ENCODE measurements at regions not wholly inside any gene's neighbourhood (a gene's known extent, or its start where the extent isn't known, plus 50 kb on each side); places are given as distances from the start of the nearest gene placed in this dataset.
"Not testable (repeated sequence)": the region's sequence is repeated elsewhere in the genome, so short reads cannot be mapped to it uniquely, and the experiment has no call there.

DNA sequence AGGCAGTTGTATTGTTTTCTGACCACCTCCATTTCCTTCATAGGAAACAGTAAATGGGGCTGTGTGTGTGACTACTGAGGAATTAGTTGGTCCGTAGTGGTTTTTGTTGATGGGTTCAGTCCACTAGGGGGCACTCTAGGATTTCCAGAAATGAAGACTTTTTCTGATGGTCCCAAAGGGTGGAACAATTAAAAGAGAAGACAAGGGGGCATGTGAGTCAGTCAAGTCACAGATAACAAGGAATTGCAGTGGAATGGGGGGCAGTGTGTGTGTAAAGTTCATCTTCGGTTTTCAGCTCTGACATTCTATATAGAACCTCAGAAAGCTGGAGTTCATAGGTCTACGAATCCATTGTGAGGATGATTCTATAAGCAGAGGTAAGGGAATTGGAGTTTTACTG lies 186.6 kb upstream of the OR4E1 start:
- no peak overlapping the region for H3K27ac ChIP-seq
- H3K27me3 ChIP-seq: no peaks in the 10 kb centered on the region
- TF ChIP-seq, protein P1, sequence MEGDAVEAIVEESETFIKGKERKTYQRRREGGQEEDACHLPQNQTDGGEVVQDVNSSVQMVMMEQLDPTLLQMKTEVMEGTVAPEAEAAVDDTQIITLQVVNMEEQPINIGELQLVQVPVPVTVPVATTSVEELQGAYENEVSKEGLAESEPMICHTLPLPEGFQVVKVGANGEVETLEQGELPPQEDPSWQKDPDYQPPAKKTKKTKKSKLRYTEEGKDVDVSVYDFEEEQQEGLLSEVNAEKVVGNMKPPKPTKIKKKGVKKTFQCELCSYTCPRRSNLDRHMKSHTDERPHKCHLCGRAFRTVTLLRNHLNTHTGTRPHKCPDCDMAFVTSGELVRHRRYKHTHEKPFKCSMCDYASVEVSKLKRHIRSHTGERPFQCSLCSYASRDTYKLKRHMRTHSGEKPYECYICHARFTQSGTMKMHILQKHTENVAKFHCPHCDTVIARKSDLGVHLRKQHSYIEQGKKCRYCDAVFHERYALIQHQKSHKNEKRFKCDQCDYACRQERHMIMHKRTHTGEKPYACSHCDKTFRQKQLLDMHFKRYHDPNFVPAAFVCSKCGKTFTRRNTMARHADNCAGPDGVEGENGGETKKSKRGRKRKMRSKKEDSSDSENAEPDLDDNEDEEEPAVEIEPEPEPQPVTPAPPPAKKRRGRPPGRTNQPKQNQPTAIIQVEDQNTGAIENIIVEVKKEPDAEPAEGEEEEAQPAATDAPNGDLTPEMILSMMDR (IDR thresholded peaks at IDR 0.05; ENCODE audit: low read depth, low read length): peak; percentile 53
- H3K4me1 ChIP-seq (ENCODE audit: low read depth): peaks cover 34% of the 10 kb centered on the region
- H3K4me3 ChIP-seq: no peak overlapping the region
- H3K9me3 ChIP-seq (ENCODE audit: low read depth): no peaks in the 10 kb centered on the region
- H3K36me3 ChIP-seq: no peaks in the 10 kb centered on the region
- peak; percentile 23 to 30 for DNase-seq (ENCODE audit: low read depth in 1 of 2, low spot score in 1 of 2)

DNA sequence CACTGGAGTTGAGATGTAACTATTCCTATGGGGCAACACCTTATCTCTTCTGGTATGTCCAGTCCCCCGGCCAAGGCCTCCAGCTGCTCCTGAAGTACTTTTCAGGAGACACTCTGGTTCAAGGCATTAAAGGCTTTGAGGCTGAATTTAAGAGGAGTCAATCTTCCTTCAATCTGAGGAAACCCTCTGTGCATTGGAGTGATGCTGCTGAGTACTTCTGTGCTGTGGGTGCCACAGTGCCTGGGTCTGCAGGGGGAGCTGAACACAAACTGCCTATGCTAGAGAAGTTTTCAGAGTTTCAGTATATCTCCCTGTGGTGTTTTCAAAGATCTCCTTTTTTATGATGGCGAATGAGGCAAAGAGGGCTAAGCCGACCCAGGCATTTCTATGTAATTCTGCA lies 179.2 kb upstream of the OR4E1 start:
- Histone ChIP-seq H3K4me3 (no peak overlapping the region), H3K27me3 (no peaks in the 10 kb centered on the region), H3K27ac (peak overlapping the region; percentile 17), H3K36me3 (no peaks in the 10 kb centered on the region), H3K9me3 (ENCODE audit: low read depth) (no peaks in the 10 kb centered on the region), H3K4me1 (ENCODE audit: low read depth) (peaks cover 8% of the 10 kb centered on the region)
- peak in 1 of 2 donors; percentile 6 for DNase-seq (ENCODE audit: low read depth in 1 of 2, low spot score in 1 of 2)
- TF ChIP-seq, protein P1 (IDR thresholded peaks at IDR 0.05; ENCODE audit: low read depth, low read length): no peak

DNA sequence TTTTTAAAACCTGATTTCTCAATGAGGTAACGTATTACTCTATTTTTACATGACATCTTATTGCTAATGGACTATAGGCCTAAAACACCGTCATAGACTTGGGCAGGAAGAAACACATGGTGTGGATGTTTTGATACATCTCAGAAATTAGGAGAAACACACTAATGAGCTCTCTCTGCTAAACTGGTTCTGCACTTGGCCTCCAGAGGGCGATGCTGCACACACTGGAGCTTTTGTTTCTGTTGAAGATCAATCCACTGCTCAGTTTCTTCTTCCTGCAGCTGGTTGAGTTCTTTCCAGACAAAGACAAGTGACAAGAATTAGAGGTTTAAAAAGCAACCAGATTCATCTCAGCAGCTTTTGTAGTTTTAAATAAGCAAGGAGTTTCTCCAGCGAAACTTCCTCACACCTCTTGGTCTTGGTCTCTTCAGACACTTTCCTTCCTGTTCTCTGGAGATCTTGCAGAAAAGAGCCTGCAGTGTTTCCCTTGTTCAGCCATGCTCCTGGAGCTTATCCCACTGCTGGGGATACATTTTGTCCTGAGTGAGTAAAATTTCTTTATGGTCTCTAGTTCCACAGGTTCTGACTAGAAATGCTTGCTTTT lies 178.5 kb upstream of the OR4E1 start:
- Histone ChIP-seq H3K4me1 (ENCODE audit: low read depth) (peaks cover 6% of the 10 kb centered on the region), H3K4me3 (no peak overlapping the region), H3K36me3 (no peaks in the 10 kb centered on the region), H3K27ac (peak overlapping the region; percentile 34), H3K9me3 (ENCODE audit: low read depth) (no peaks in the 10 kb centered on the region), H3K27me3 (no peaks in the 10 kb centered on the region)
- TF ChIP-seq, protein P1 (IDR thresholded peaks at IDR 0.05; ENCODE audit: low read depth, low read length): peak; percentile 89
- DNase-seq (ENCODE audit: low read depth in 1 of 2, low spot score in 1 of 2): peak; percentile 35 to 71

DNA sequence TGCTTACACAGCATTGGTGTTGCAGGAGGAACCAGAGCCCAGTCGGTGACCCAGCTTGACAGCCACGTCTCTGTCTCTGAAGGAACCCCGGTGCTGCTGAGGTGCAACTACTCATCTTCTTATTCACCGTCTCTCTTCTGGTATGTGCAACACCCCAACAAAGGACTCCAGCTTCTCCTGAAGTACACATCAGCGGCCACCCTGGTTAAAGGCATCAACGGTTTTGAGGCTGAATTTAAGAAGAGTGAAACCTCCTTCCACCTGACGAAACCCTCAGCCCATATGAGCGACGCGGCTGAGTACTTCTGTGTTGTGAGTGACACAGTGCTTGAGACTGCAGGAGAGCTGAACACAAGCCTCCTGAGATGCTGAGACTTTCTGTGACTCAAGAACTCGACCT lies 173.3 kb upstream of the OR4E1 start:
- not testable (repeated sequence) for H3K4me1 ChIP-seq (ENCODE audit: low read depth); H3K4me3 ChIP-seq; H3K27ac ChIP-seq; DNase-seq (ENCODE audit: low read depth in 1 of 2, low spot score in 1 of 2); H3K9me3 ChIP-seq (ENCODE audit: low read depth); H3K36me3 ChIP-seq
- peaks cover 21% of the 10 kb centered on the region for H3K27me3 ChIP-seq

DNA sequence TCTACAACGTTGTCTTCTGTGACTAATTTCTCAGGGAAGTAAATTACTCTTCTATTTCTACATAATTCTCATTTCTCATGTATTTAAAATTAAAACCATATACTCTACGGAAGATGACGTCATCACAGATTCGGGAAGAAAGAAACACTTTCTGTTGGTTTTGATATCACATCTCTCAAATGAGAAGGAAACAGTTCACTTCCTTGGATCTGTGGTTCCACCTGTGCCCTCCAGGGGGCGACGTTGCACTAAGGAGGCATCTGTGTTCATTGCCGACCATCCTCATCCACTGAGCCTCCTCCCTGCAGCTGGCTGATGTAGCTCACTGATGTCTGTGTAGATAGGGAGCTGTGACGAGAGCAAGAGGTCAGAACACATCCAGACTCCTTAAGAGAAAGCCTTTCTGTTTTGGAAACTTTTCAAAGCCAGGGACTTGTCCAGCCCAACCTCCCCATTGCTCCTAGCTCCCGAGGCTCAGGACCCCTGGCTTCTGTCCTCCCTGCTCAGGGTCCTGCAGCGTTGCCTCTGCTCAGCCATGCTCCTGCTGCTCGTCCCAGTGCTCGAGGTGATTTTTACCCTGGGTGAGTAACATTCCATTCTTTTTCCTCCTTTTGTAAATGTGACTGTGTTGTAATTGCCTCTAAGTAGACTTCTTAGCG lies 172.7 kb upstream of the OR4E1 start:
- peak; percentile 17 to 50 for DNase-seq (ENCODE audit: low read depth in 1 of 2, low spot score in 1 of 2)
- Histone ChIP-seq H3K9me3 (ENCODE audit: low read depth) (no peaks in the 10 kb centered on the region), H3K4me1 (ENCODE audit: low read depth) (no peaks in the 10 kb centered on the region), H3K36me3 (no peaks in the 10 kb centered on the region), H3K27ac (no peak overlapping the region), H3K27me3 (peaks cover 21% of the 10 kb centered on the region), H3K4me3 (no peak overlapping the region)
- TF ChIP-seq, protein P1 (IDR thresholded peaks at IDR 0.05; ENCODE audit: low read depth, low read length): peak; percentile 68

DNA sequence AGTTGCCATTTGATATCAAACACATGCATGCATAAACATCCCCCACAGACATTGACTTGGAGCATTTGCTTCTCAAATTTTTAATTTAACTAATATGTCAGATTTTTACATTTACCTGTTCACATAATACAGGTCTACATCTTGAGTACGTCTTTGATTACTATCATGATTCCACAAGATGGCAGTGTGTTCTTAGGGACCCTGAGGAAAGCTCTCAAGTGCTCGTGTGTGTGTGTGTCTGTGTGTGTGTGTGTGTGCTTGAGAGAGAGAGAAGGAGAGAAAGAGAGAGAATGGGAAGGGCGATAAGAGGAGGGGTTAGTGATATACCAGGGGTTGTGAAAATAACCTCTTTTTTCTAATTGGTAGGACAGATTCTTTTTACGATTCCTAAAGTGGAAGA lies 167.1 kb upstream of the OR4E1 start:
- H3K27ac ChIP-seq: no peak overlapping the region
- H3K4me3 ChIP-seq: no peak overlapping the region
- peaks cover 21% of the 10 kb centered on the region for H3K27me3 ChIP-seq
- DNase-seq (ENCODE audit: low read depth in 1 of 2, low spot score in 1 of 2): no peak
- TF ChIP-seq, protein P1 (IDR thresholded peaks at IDR 0.05; ENCODE audit: low read depth, low read length): no peak
- no peaks in the 10 kb centered on the region for H3K9me3 ChIP-seq (ENCODE audit: low read depth)
- no peaks in the 10 kb centered on the region for H3K36me3 ChIP-seq
- no peaks in the 10 kb centered on the region for H3K4me1 ChIP-seq (ENCODE audit: low read depth)
